ENCODE measurements at regions not wholly inside any gene's neighbourhood (a gene's known extent, or its start where the extent isn't known, plus 50 kb on each side); places are given as distances from the start of the nearest gene placed in this dataset.

- H3K27me3 ChIP-seq (ENCODE audit: insufficient read depth, low read depth, low read length): no peaks in the 10 kb centered on the region
These were observed 860.8 kb downstream of the BCL11B start for GRCh38 chr14:98411154-98411553.

GRCh38 chr14:98412431-98412830 is 859.6 kb downstream of the BCL11B start:
- no peaks in the 10 kb centered on the region for H3K36me3 ChIP-seq (ENCODE audit: insufficient read depth, low read length)
- TF ChIP-seq EP300 (conservative IDR thresholded peaks at IDR 0.05; ENCODE audit: poor library complexity, severe bottlenecking): no peak
- no peak for TF ChIP-seq TAF1 (IDR thresholded peaks at IDR 0.05; ENCODE audit: low read depth)
- TF ChIP-seq CTCF (IDR thresholded peaks at IDR 0.05; ENCODE audit: poor library complexity, severe bottlenecking): no peak
- TF ChIP-seq REST (IDR thresholded peaks at IDR 0.05; ENCODE audit: borderline replicate concordance): no peak
- no peak for TF ChIP-seq POLR2AphosphoS5 (IDR thresholded peaks at IDR 0.05)
- no peak for TF ChIP-seq SMC3 (conservative IDR thresholded peaks at IDR 0.05; ENCODE audit: poor library complexity)
- TF ChIP-seq EZH2 (IDR thresholded peaks at IDR 0.05; ENCODE audit: borderline replicate concordance, insufficient read depth, low read length, poor library complexity, severe bottlenecking): no peak

More at GRCh38 chr14:98411154-98411553, 860.8 kb downstream of the BCL11B start:
- Histone ChIP-seq H3K36me3 (ENCODE audit: insufficient read depth, low read length) (no peaks in the 10 kb centered on the region), H2AFZ (ENCODE audit: low read depth, low read length) (no peak overlapping the region), H4K20me1 (ENCODE audit: insufficient read depth) (no peaks in the 10 kb centered on the region), H3K27ac (ENCODE audit: low read length) (no peak overlapping the region), H3K4me3 (ENCODE audit: low read length) (no peak overlapping the region), H3K4me2 (ENCODE audit: low read length) (no peak overlapping the region), H3K9ac (ENCODE audit: low read length) (no peak overlapping the region), H3F3A (ENCODE audit: insufficient read depth, low read length, poor library complexity, severe bottlenecking) (no peaks in the 10 kb centered on the region), H3K9me3 (ENCODE audit: low read length) (no peaks in the 10 kb centered on the region), H3K9me2 (ENCODE audit: insufficient read depth, low read length) (no peaks in the 10 kb centered on the region), H3K79me2 (replicated peaks; ENCODE audit: insufficient read depth, low read length) (no peaks in the 10 kb centered on the region)
- TF ChIP-seq REST (IDR thresholded peaks at IDR 0.05; ENCODE audit: borderline replicate concordance) (no peak), CTCF (IDR thresholded peaks at IDR 0.05; ENCODE audit: poor library complexity, severe bottlenecking) (no peak), EZH2 (IDR thresholded peaks at IDR 0.05; ENCODE audit: borderline replicate concordance, insufficient read depth, low read length, poor library complexity, severe bottlenecking) (no peak), RAD21 (conservative IDR thresholded peaks at IDR 0.05) (no peak), MXI1 (conservative IDR thresholded peaks at IDR 0.05; ENCODE audit: poor library complexity, severe bottlenecking) (no peak), EP300 (conservative IDR thresholded peaks at IDR 0.05; ENCODE audit: poor library complexity, severe bottlenecking) (no peak), POLR2AphosphoS5 (IDR thresholded peaks at IDR 0.05) (no peak), TAF1 (IDR thresholded peaks at IDR 0.05; ENCODE audit: low read depth) (no peak), SMC3 (conservative IDR thresholded peaks at IDR 0.05; ENCODE audit: poor library complexity) (no peak)

More at GRCh38 chr14:98412431-98412830, 859.6 kb downstream of the BCL11B start:
- Histone ChIP-seq H3K27me3 (ENCODE audit: insufficient read depth, low read depth, low read length) (no peaks in the 10 kb centered on the region), H3K4me3 (ENCODE audit: low read length) (no peak overlapping the region), H3K4me2 (ENCODE audit: low read length) (no peak overlapping the region), H2AFZ (ENCODE audit: low read depth, low read length) (no peak overlapping the region), H3K9ac (ENCODE audit: low read length) (no peak overlapping the region), H3K27ac (ENCODE audit: low read length) (no peak overlapping the region), H3K9me2 (ENCODE audit: insufficient read depth, low read length) (no peaks in the 10 kb centered on the region), H3F3A (ENCODE audit: insufficient read depth, low read length, poor library complexity, severe bottlenecking) (no peaks in the 10 kb centered on the region), H4K20me1 (ENCODE audit: insufficient read depth) (no peaks in the 10 kb centered on the region), H3K79me2 (replicated peaks; ENCODE audit: insufficient read depth, low read length) (no peaks in the 10 kb centered on the region), H3K9me3 (ENCODE audit: low read length) (no peaks in the 10 kb centered on the region)

Measured in neural cell (in vitro differentiated cells).